ENCODE measurements at regions not wholly inside any gene's neighbourhood (a gene's known extent, or its start where the extent isn't known, plus 50 kb on each side); places are given as distances from the start of the nearest gene placed in this dataset.

DNA sequence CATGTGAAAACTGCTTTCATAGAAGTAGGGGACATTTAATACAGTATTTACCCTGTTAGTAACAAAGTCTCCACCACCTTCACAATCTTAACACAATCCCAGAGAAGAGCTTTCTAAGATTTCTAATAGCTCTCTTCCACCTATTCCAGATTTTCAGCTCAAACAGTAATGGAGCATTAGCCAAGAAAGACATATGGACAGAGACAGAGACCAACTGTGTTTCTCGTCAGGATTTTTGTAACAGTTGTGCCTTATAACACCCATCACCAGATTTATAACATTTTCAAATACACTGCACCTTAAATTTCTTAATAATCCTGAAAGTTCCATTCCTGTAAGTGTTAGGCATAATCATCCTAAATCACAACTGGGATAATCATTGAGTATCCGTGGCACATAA lies 321.2 kb upstream of the TMTC1 start:
- Histone ChIP-seq H3K4me3 (no peak overlapping the region), H3K27me3 (no peaks in the 10 kb centered on the region)
- no peak for DNase-seq

DNA sequence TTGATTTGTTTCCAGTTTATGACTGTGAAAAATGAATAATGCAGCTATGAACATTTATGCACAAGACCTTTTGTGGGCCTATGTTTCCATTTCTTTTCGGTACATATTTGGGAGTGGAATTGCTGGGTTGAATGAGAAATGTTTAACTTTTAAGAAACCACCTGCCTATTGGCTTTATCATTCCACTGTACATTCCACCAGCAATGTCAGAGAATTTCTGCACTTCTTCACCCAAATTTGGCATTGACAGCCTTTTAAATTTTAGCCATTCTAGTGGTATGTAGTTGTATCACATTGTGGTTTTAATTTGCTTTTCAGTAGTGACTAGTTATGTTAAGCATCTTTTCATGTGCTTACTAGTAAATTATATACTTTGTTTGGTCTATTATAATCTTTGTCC lies 317.0 kb upstream of the TMTC1 start:
- no peaks in the 10 kb centered on the region for H3K9me3 ChIP-seq
- TF ChIP-seq POLR2A (IDR thresholded peaks at IDR 0.05): no peak
- TF ChIP-seq, protein P1, sequence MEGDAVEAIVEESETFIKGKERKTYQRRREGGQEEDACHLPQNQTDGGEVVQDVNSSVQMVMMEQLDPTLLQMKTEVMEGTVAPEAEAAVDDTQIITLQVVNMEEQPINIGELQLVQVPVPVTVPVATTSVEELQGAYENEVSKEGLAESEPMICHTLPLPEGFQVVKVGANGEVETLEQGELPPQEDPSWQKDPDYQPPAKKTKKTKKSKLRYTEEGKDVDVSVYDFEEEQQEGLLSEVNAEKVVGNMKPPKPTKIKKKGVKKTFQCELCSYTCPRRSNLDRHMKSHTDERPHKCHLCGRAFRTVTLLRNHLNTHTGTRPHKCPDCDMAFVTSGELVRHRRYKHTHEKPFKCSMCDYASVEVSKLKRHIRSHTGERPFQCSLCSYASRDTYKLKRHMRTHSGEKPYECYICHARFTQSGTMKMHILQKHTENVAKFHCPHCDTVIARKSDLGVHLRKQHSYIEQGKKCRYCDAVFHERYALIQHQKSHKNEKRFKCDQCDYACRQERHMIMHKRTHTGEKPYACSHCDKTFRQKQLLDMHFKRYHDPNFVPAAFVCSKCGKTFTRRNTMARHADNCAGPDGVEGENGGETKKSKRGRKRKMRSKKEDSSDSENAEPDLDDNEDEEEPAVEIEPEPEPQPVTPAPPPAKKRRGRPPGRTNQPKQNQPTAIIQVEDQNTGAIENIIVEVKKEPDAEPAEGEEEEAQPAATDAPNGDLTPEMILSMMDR (IDR thresholded peaks at IDR 0.05): no peak
- H3K27ac ChIP-seq: no peak overlapping the region
- no peak for DNase-seq
- H3K36me3 ChIP-seq: peaks cover 0 to 4% of the 10 kb centered on the region in 2 donors
- intact Hi-C loops (cut with DNase I; ENCODE audit: low total_unique reads): no loop called here
- H3K4me1 ChIP-seq: no peaks in the 10 kb centered on the region
- no peak overlapping the region for H3K4me3 ChIP-seq
- no peaks in the 10 kb centered on the region for H3K27me3 ChIP-seq

More for the DNA sequence above, 321.2 kb upstream of the TMTC1 start:
- Histone ChIP-seq H3K9me3 (no peaks in the 10 kb centered on the region), H3K4me1 (no peaks in the 10 kb centered on the region), H3K27ac (no peak overlapping the region), H3K36me3 (peaks cover 0 to 4% of the 10 kb centered on the region in 2 donors)
- intact Hi-C loops (cut with DNase I; ENCODE audit: low total_unique reads): no loop called here
- TF ChIP-seq POLR2A (IDR thresholded peaks at IDR 0.05): no peak
- TF ChIP-seq, protein P1 (IDR thresholded peaks at IDR 0.05): no peak

DNA sequence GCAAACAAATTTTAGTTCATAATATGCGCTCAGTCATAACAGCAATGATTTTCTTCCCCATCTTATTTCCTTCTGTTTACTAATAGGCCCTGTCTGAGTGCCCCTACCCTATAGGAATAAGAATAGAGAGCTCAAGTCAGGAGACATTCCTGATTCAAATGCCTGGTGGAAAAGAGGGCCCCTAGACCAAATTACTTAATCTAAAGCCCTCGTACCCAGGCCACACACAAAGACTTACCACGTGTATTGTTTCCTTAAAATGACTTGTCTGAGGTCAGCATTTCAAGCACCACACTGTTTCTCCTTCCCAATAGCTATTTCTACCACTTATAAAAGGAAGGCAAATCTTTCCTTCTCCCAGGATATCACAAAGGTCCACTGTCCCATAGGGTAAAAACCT lies 314.9 kb upstream of the TMTC1 start:
- TF ChIP-seq, protein P1 (IDR thresholded peaks at IDR 0.05): no peak
- TF ChIP-seq POLR2A (IDR thresholded peaks at IDR 0.05): no peak
- intact Hi-C loops (cut with DNase I; ENCODE audit: low total_unique reads): no loop called here
- DNase-seq: no peak
- Histone ChIP-seq H3K9me3 (no peaks in the 10 kb centered on the region), H3K27me3 (no peaks in the 10 kb centered on the region), H3K4me3 (no peak overlapping the region), H3K4me1 (no peaks in the 10 kb centered on the region), H3K27ac (no peak overlapping the region), H3K36me3 (peaks cover 0 to 4% of the 10 kb centered on the region in 2 donors)

DNA sequence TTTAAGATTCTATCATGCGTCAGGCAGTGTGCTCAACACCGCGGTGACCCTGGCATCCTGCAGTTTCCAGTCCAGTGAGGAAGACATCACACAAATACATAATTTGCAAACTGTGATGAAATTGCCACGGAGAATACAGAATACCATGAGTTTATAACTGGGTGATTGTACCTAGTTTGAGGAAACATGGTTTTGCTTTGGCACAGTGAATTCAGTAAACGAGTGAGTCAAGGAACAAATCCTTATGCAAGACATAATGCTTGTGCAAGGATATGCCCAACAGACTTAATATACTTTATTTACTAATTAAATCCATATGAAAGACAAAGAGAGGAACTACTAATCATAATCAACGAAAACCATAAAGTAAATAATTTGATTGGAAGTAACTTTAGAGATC lies 311.8 kb upstream of the TMTC1 start:
- H3K4me1 ChIP-seq: no peaks in the 10 kb centered on the region
- intact Hi-C loops (cut with DNase I; ENCODE audit: low total_unique reads): no loop called here
- H3K27ac ChIP-seq: no peak overlapping the region
- H3K36me3 ChIP-seq: no peaks in the 10 kb centered on the region
- DNase-seq: no peak
- no peaks in the 10 kb centered on the region for H3K27me3 ChIP-seq
- TF ChIP-seq, protein P1 (IDR thresholded peaks at IDR 0.05): no peak
- no peak for TF ChIP-seq POLR2A (IDR thresholded peaks at IDR 0.05)
- H3K4me3 ChIP-seq: no peak overlapping the region
- no peaks in the 10 kb centered on the region for H3K9me3 ChIP-seq

DNA sequence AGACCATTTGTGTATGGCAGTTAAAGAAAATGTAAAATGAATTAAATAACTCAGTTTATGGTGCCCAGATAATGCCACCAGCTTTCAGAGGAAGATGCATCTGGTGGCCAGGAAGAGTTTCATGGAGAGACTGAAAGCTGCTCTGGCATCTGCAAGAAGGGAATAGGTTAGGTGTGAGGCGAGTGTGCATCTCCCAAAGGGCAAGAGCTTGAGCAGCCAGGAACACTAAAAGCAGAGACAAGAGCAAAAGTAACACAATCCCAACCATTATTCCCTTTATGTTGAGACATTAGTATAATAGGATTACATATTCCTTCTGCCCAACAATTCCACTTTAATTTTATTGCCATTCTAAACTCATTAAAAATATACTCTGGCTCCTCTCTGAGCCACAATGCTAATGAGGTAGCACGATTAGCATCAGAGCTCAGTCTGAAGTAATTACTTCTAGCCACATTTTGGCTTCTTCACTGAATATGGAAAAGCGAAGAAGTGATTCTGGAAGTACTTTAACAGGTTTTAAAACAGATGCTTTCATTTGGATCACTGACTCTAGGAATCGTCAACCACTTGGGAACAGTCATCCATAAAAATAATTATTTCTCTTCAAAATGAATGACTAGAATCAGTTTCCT lies 309.4 kb upstream of the TMTC1 start:
- H3K27me3 ChIP-seq: no peaks in the 10 kb centered on the region
- H3K9me3 ChIP-seq: no peaks in the 10 kb centered on the region
- no peak for DNase-seq
- intact Hi-C loops (cut with DNase I; ENCODE audit: low total_unique reads): no loop called here
- TF ChIP-seq POLR2A (IDR thresholded peaks at IDR 0.05): no peak
- TF ChIP-seq, protein P1 (IDR thresholded peaks at IDR 0.05): no peak
- no peaks in the 10 kb centered on the region for H3K4me1 ChIP-seq
- no peak overlapping the region for H3K27ac ChIP-seq
- H3K4me3 ChIP-seq: no peak overlapping the region
- no peaks in the 10 kb centered on the region for H3K36me3 ChIP-seq
